Upper lobe of right lung (tissue), 1 donor: ENCODE measurements at regions not wholly inside any gene's neighbourhood (a gene's known extent, or its start where the extent isn't known, plus 50 kb on each side); places are given as distances from the start of the nearest gene placed in this dataset.

Source experiments
- ATAC-seq: fragments of 200-7000 bp; cut with Tn5 transposase; one replicate; pipeline ENCODE4 v1.9.1; 2020; ENCODE audit warnings: mild to moderate bottlenecking, moderate library complexity
- DNase-seq: peaks from one replicate; pipeline ENCODE4 v3.0.0-alpha.2; 2020
- H3K27ac ChIP-seq: fragments of 200-600 bp; one replicate; pipeline ENCODE4 v1.8.0; 2022
- H3K27me3 ChIP-seq: fragments of 200-600 bp; one replicate; pipeline ENCODE4 v1.8.0; 2022; ENCODE audit warnings: mild to moderate bottlenecking
- H3K36me3 ChIP-seq: fragments of 200-600 bp; one replicate; pipeline ENCODE4 v1.8.0; 2022
- H3K4me1 ChIP-seq: fragments of 200-600 bp; one replicate; pipeline ENCODE4 v1.8.0; 2022
- H3K4me3 ChIP-seq: fragments of 200-600 bp; one replicate; pipeline ENCODE4 v1.8.0; 2022; ENCODE audit warnings: mild to moderate bottlenecking
- H3K9me3 ChIP-seq: fragments of 200-600 bp; one replicate; pipeline ENCODE4 v1.8.0; 2022
- intact Hi-C: fragments of 100-400 bp; cut with DNase I; formaldehyde crosslinking; loops from one replicate; pipeline ENCODE4 v1.11.0; 2022
- TF ChIP-seq, protein P1 (sequence below): fragments of 200-600 bp; IDR thresholded peaks from one replicate; pipeline ENCODE4 v1.8.0; 2022; ENCODE audit warnings: antibody characterized with exemption
- donor health status: DM: no; HTN: yes; CAD: no; lungs with severe emphysema.

DNA sequence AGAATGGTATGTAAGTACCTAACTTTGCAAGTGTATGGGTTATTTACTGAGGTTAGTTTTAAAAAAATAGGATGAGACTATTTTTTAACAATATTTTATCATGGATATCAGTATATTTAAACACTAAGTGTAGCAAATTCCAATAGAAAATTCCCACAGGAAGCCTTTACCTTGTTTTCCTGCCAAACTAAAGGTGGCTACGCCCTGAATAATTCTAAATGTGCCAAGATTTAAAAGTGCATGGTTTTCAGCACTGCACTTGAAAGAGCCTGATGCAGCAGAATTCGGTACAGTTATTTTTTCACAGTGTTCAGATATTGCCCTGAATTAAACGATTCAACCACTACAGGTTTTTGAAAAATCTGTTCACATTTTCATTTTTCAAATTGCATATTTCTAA, 1622.8 kb upstream of the B3GALT2 start:
- ATAC-seq (no peak), DNase-seq (no peak)
- Histone ChIP-seq H3K36me3 (no peaks in the 10 kb centered on the region), H3K27ac (no peak overlapping the region), H3K4me1 (no peaks in the 10 kb centered on the region), H3K27me3 (no peaks in the 10 kb centered on the region), H3K4me3 (no peak overlapping the region), H3K9me3 (no peaks in the 10 kb centered on the region)
- intact Hi-C loops = no loop called here
- TF ChIP-seq, protein P1, sequence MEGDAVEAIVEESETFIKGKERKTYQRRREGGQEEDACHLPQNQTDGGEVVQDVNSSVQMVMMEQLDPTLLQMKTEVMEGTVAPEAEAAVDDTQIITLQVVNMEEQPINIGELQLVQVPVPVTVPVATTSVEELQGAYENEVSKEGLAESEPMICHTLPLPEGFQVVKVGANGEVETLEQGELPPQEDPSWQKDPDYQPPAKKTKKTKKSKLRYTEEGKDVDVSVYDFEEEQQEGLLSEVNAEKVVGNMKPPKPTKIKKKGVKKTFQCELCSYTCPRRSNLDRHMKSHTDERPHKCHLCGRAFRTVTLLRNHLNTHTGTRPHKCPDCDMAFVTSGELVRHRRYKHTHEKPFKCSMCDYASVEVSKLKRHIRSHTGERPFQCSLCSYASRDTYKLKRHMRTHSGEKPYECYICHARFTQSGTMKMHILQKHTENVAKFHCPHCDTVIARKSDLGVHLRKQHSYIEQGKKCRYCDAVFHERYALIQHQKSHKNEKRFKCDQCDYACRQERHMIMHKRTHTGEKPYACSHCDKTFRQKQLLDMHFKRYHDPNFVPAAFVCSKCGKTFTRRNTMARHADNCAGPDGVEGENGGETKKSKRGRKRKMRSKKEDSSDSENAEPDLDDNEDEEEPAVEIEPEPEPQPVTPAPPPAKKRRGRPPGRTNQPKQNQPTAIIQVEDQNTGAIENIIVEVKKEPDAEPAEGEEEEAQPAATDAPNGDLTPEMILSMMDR = no peak

DNA sequence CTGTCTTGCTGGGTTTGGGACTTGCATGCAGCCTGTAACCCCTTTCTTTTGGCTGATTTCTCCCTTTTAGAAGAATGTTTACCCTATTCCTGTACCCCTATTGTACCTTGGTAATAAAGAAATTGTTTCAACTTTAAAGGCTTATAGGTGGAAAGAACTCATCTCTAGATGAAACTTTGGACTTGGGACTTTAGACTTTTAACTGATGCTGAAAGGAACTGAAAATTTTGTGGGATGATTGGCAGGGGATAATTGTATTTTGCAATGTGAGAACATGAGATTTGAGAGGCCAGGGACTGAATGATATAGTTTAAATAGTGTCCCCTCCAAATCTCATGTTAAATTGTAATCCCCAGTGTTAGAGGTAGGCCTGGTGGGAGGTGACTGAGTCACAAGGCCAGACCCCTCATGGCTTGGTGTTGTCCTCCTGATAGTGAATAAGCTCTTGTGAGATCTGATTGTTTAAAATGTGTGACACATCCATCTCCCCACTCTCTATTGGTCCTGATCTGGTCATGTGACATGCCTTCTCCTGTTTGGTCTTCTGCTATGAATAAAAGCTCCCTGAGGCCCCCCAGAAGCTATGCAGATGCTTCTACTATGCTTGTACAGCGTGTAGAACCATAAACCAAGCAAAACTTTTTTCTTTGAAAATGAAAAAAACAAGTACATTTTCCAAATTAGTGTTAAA, 1621.3 kb upstream of the B3GALT2 start:
- TF ChIP-seq, protein P1 = no peak
- H3K27ac ChIP-seq = no peak overlapping the region
- no peaks in the 10 kb centered on the region for H3K27me3 ChIP-seq
- H3K36me3 ChIP-seq = no peaks in the 10 kb centered on the region
- DNase-seq (no peak), ATAC-seq (no peak)
- intact Hi-C loops = no loop called here
- no peaks in the 10 kb centered on the region for H3K9me3 ChIP-seq
- no peak overlapping the region for H3K4me3 ChIP-seq
- H3K4me1 ChIP-seq = no peaks in the 10 kb centered on the region

DNA sequence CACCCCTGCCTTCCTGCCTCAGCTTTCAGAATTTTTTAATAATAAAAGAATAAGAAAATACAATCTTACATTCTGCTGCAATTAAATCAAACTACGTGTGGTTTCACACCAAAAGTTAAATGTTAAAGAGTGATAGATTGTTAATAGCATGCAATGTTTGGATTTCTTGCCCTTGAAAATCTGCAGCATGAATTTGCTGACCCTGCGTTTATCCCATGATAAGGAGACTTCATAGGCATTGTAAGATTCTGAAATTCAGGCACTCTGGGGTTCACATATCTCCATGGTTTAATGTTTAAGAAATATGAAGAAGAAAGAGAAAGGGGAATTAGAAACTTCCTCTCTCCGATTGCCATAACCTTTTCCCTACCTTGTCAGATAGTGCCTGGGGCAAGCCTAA, 1616.2 kb upstream of the B3GALT2 start:
- TF ChIP-seq, protein P1 = no peak

DNA sequence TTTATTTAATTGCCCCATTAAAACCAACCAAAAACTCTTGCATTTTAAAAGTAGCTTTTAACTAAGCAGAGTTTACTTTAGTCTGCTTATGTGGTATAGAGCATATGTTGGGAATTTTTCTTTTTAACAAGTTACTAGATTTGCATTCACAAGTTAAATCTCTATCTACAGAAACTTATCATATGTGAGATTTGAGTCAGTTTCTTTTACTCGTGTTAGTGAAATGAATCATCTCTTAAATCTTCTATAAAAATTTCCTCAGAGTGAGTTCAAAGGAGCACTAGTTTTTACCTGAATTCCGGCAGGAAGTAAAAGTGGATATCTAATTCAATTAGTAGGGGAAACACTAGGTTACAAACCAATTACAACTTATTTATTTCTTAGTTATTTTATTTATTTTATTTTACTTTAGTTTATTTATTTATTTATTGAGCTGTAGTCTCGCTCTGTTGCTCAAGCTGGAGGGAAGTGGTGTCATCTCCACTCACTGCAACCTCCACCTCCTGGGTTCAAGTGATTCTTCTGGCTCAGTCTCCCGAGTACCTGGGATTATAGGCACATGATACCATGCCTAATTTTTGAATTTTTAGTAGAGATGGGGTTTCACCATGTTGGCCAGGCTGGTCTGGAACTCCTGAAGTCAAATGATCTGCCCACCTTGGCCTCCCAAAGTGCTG, 1609.6 kb upstream of the B3GALT2 start:
- Histone ChIP-seq H3K36me3 (no peaks in the 10 kb centered on the region), H3K4me1 (no peaks in the 10 kb centered on the region), H3K4me3 (no peak overlapping the region), H3K9me3 (no peaks in the 10 kb centered on the region), H3K27ac (no peak overlapping the region), H3K27me3 (no peaks in the 10 kb centered on the region)
- intact Hi-C loops = no loop called here
- ATAC-seq = no peak
- DNase-seq = no peak
- TF ChIP-seq, protein P1 = no peak

More for the DNA sequence above, 1616.2 kb upstream of the B3GALT2 start:
- intact Hi-C loops = no loop called here
- Histone ChIP-seq H3K36me3 (no peaks in the 10 kb centered on the region), H3K4me1 (no peaks in the 10 kb centered on the region), H3K27ac (no peak overlapping the region), H3K27me3 (no peaks in the 10 kb centered on the region), H3K4me3 (no peak overlapping the region), H3K9me3 (no peaks in the 10 kb centered on the region)
- DNase-seq (no peak), ATAC-seq (no peak)

DNA sequence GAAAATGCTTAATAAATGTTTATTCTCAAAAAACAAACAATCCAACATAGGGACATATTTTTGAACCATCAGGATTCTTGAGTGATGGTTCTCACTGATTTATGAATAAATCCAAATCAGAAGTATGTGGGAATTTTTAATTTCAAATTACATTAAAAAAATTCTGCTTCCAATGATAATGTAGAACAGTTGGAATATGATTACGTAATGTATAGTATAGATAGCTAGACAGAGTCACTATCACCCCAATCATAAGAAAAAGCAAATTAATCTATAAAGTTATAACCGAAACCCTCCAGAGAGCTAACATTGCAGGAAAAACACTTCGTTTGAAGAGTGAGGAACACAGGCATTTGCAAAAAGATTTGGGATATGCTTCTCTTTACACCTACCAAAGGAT, 1600.6 kb upstream of the B3GALT2 start:
- intact Hi-C loops = no loop called here
- TF ChIP-seq, protein P1 = no peak
- Histone ChIP-seq H3K36me3 (no peaks in the 10 kb centered on the region), H3K4me3 (no peak overlapping the region), H3K27me3 (no peaks in the 10 kb centered on the region), H3K27ac (no peak overlapping the region), H3K9me3 (no peaks in the 10 kb centered on the region), H3K4me1 (no peaks in the 10 kb centered on the region)
- no peak for DNase-seq
- ATAC-seq = no peak
